ENCODE measurements at regions not wholly inside any gene's neighbourhood (a gene's known extent, or its start where the extent isn't known, plus 50 kb on each side); places are given as distances from the start of the nearest gene placed in this dataset.

DNA sequence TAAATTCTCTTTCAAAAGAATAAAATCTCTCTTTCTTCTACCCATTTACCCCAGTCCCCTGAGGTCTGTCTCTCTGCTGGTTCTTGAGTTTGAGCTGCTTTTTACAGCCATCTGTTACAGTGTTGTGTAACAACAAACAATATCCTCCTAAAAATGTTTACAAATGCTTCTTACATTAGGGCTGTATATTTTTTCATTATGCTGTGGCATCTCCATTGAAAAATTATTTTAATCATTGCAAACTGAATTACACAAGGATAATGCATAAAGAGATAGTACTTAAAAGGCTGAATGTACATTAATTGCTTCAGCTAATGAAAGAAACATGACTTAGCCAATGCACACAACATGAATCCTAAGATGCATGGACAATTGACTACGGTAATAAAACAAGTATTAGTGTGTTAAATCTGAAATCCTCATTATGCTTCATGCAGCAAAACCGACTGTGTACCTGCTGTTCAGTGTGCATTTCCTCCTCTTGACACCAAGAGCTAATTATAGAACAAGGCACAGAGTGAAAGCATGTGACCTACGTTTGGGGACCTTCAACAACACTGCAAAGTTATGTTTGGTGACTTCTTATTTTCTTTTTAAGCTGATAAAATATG is 181.7 kb upstream of the RHOBTB1 start:
- in situ Hi-C loops (cut with MboI; ENCODE audit: low sequenced_read_pairs) (no loop called here), dilution Hi-C loops (cut with HindIII; ENCODE audit: low sequenced_read_pairs, unreplicated experiment) (no loop called here), intact Hi-C loops (cut with micrococcal nuclease) (no loop called here)
- H3K9me1 ChIP-seq (ENCODE audit: insufficient read depth, low read length) = no peaks in the 10 kb centered on the region
- H2BK15ac ChIP-seq (ENCODE audit: low read depth, low read length) = no peak overlapping the region
- H3K4me1 ChIP-seq (ENCODE audit: control insufficient read depth, insufficient read depth, low read length) = peaks cover 2% of the 10 kb centered on the region; the same call in 1 of the 2 replicates
- H3K18ac ChIP-seq (ENCODE audit: low read depth, low read length) = no peak overlapping the region
- CTCF ChIA-PET = no interaction called here
- H2BK20ac ChIP-seq (ENCODE audit: low read depth, low read length) = no peak overlapping the region
- TF ChIP-seq, protein P1, sequence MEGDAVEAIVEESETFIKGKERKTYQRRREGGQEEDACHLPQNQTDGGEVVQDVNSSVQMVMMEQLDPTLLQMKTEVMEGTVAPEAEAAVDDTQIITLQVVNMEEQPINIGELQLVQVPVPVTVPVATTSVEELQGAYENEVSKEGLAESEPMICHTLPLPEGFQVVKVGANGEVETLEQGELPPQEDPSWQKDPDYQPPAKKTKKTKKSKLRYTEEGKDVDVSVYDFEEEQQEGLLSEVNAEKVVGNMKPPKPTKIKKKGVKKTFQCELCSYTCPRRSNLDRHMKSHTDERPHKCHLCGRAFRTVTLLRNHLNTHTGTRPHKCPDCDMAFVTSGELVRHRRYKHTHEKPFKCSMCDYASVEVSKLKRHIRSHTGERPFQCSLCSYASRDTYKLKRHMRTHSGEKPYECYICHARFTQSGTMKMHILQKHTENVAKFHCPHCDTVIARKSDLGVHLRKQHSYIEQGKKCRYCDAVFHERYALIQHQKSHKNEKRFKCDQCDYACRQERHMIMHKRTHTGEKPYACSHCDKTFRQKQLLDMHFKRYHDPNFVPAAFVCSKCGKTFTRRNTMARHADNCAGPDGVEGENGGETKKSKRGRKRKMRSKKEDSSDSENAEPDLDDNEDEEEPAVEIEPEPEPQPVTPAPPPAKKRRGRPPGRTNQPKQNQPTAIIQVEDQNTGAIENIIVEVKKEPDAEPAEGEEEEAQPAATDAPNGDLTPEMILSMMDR (conservative IDR thresholded peaks at IDR 0.05; ENCODE audit: low read depth, low read length) = no peak
- no peak for TF ChIP-seq CEBPB (IDR thresholded peaks at IDR 0.05; ENCODE audit: low read depth, low read length)
- TF ChIP-seq RCOR1 (IDR thresholded peaks at IDR 0.05; ENCODE audit: insufficient replicate concordance, low read length) = no peak
- TF ChIP-seq, protein P2, sequence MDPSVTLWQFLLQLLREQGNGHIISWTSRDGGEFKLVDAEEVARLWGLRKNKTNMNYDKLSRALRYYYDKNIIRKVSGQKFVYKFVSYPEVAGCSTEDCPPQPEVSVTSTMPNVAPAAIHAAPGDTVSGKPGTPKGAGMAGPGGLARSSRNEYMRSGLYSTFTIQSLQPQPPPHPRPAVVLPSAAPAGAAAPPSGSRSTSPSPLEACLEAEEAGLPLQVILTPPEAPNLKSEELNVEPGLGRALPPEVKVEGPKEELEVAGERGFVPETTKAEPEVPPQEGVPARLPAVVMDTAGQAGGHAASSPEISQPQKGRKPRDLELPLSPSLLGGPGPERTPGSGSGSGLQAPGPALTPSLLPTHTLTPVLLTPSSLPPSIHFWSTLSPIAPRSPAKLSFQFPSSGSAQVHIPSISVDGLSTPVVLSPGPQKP (IDR thresholded peaks at IDR 0.05; ENCODE audit: borderline replicate concordance, low read depth, low read length) = no peak
- no peak for TF ChIP-seq RAD21 (IDR thresholded peaks at IDR 0.05; ENCODE audit: low read length)
- TF ChIP-seq CHD1 (IDR thresholded peaks at IDR 0.05; ENCODE audit: low read depth, low read length) = no peak
- no peak for TF ChIP-seq SMC3 (IDR thresholded peaks at IDR 0.05; ENCODE audit: low read depth, low read length)
- H4K8ac ChIP-seq (ENCODE audit: low read depth in 2 of 2, low read length in 2 of 2) = no peak overlapping the region
- H2BK5ac ChIP-seq (ENCODE audit: low read depth, low read length, poor library complexity, severe bottlenecking) = no peak overlapping the region
- no TSS peak for BruUV-seq (replicated peaks)
- no peaks in the 10 kb centered on the region for H3K79me1 ChIP-seq (ENCODE audit: low read depth in 1 of 2, low read length in 2 of 2)
- H4K5ac ChIP-seq (ENCODE audit: low read depth, low read length) = no peak overlapping the region
- no peaks in the 10 kb centered on the region for H3K9me3 ChIP-seq (ENCODE audit: control insufficient read depth, insufficient read depth, low read length)
- no peak overlapping the region for H2AFZ ChIP-seq (replicated peaks; ENCODE audit: low read length, poor library complexity)
- peak overlapping the region; percentile 23; the same call in 1 of the 2 replicates for H3K23ac ChIP-seq (ENCODE audit: low read depth, low read length)
- no peak overlapping the region for H3K14ac ChIP-seq (replicated peaks; ENCODE audit: low read depth, low read length)
- H3K27ac ChIP-seq (ENCODE audit: insufficient read depth, low read length) = no peak overlapping the region
- no peak overlapping the region for H3K9ac ChIP-seq (ENCODE audit: low read depth, low read length)
- DNase-seq = no peak
- no peak overlapping the region for H3K56ac ChIP-seq (ENCODE audit: extremely low read depth, insufficient read depth, low read length)
- H2AK5ac ChIP-seq (ENCODE audit: low read depth, low read length) = no peak overlapping the region
- no peaks in the 10 kb centered on the region for H3K36me3 ChIP-seq (ENCODE audit: control insufficient read depth, insufficient read depth, low read length)
- H3K27me3 ChIP-seq (ENCODE audit: control insufficient read depth, insufficient read depth, low read length) = no peaks in the 10 kb centered on the region
- no peak overlapping the region for H4K91ac ChIP-seq (ENCODE audit: insufficient read depth, low read depth, low read length)
- H3K4me2 ChIP-seq (ENCODE audit: low read depth, low read length) = no peak overlapping the region
- no peak for ATAC-seq (ENCODE audit: low read depth)
- no peak overlapping the region for H3K4me3 ChIP-seq (ENCODE audit: insufficient read depth, low read depth, low read length)
- H3K4ac ChIP-seq (ENCODE audit: low read depth, low read length) = no peak overlapping the region
- WGBS, 2 experiments (ENCODE audit: extremely low coverage in 2 of 2, insufficient read length in 1 of 2) = no CpG with 5 or more reads among the region's 3 CpGs
- H2AK9ac ChIP-seq (replicated peaks; ENCODE audit: low read depth, low read length, poor library complexity) = no peak overlapping the region
- H2BK120ac ChIP-seq (ENCODE audit: low read depth, low read length) = no peak overlapping the region
- POLR2A ChIA-PET (ENCODE audit: unreplicated experiment) = no interaction called here
- H4K20me1 ChIP-seq (ENCODE audit: insufficient read depth, low read length) = no peaks in the 10 kb centered on the region
